GM21381 (cell line): ENCODE measurements at regions not wholly inside any gene's neighbourhood (a gene's known extent, or its start where the extent isn't known, plus 50 kb on each side); places are given as distances from the start of the nearest gene placed in this dataset.
"Not testable (repeated sequence)": the region's sequence is repeated elsewhere in the genome, so short reads cannot be mapped to it uniquely, and the experiment has no call there.

Source experiments
- ATAC-seq: cut with Tn5 transposase; IDR thresholded peaks from one replicate; pipeline ENCODE4 v1.9.1; 2021; ENCODE audit warnings: mild to moderate bottlenecking, moderate library complexity; ENCODE audit not compliant: unreplicated experiment

GRCh38 chr12:131430158-131430742, 280.6 kb upstream of the SFSWAP start:
- no peak for ATAC-seq

GRCh38 chr12:131431126-131431655, 279.7 kb upstream of the SFSWAP start:
- not testable (repeated sequence) for ATAC-seq

- ATAC-seq, result no peak
These were observed 278.2 kb upstream of the SFSWAP start for GRCh38 chr12:131432532-131433260.

GRCh38 chr12:131434208-131435125, 276.4 kb upstream of the SFSWAP start:
- ATAC-seq, result no peak

- no peak for ATAC-seq
These were observed 273.8 kb upstream of the SFSWAP start for GRCh38 chr12:131436922-131437705.

GRCh38 chr12:131437706-131438492, 273.0 kb upstream of the SFSWAP start:
- no peak for ATAC-seq

- ATAC-seq, result not testable (repeated sequence)
These were observed 272.4 kb upstream of the SFSWAP start for GRCh38 chr12:131438493-131438835.

GRCh38 chr12:131438881-131439280, 272.0 kb upstream of the SFSWAP start:
- ATAC-seq, result no peak

GRCh38 chr12:131439752-131440151, 271.1 kb upstream of the SFSWAP start:
- ATAC-seq, result not testable (repeated sequence)

- ATAC-seq, result not testable (repeated sequence)
These were observed 270.5 kb upstream of the SFSWAP start for GRCh38 chr12:131440209-131441059.

- no peak for ATAC-seq
These were observed 269.9 kb upstream of the SFSWAP start for GRCh38 chr12:131441060-131441396.

- no peak for ATAC-seq
These were observed 269.1 kb upstream of the SFSWAP start for GRCh38 chr12:131441638-131442336.

- no peak for ATAC-seq
These were observed 268.5 kb upstream of the SFSWAP start for GRCh38 chr12:131442337-131442918.

GRCh38 chr12:131443019-131444000, 267.6 kb upstream of the SFSWAP start:
- ATAC-seq, result no peak

- no peak for ATAC-seq
These were observed 266.4 kb upstream of the SFSWAP start for GRCh38 chr12:131444220-131445164.
